Gastroesophageal sphincter (tissue), 3 donors: ENCODE measurements at regions not wholly inside any gene's neighbourhood (a gene's known extent, or its start where the extent isn't known, plus 50 kb on each side); places are given as distances from the start of the nearest gene placed in this dataset.

Experiments
- CTCF ChIP-seq, 4 experiments: fragments of 200-600 bp in 2 of 4; fragments of 450-650 bp in 2 of 4; sonication (generic) in 1 of 4; IDR thresholded peaks; one replicate each; pipeline ENCODE4 v1.5.1; 2017 to 2019; ENCODE audit warnings: antibody characterized with exemption in 4 of 4, mild to moderate bottlenecking in 2 of 4, moderate library complexity in 2 of 4
- EP300 ChIP-seq: sonication (generic); formaldehyde crosslinking; IDR thresholded peaks from one replicate; pipeline ENCODE4 v1.6.1; 2017; ENCODE audit warnings: antibody characterized with exemption, mild to moderate bottlenecking
- POLR2A ChIP-seq, 2 donors: fragments of 450-650 bp; IDR thresholded peaks; one replicate each; pipeline ENCODE4 v1.6.1; 2017; ENCODE audit warnings: antibody characterized with exemption in 2 of 2, mild to moderate bottlenecking in 2 of 2, moderate library complexity in 1 of 2
- POLR2AphosphoS5 ChIP-seq: sonication (generic); formaldehyde crosslinking; IDR thresholded peaks from one replicate; pipeline ENCODE4 v1.6.1; 2017; ENCODE audit warnings: antibody characterized with exemption

GRCh38 chr2:221364672-221365071 lies 207.4 kb downstream of the EPHA4 start:
- no peak for TF ChIP-seq POLR2A (IDR thresholded peaks at IDR 0.05)
- TF ChIP-seq CTCF (IDR thresholded peaks at IDR 0.05): no peak
- TF ChIP-seq EP300: no peak
- TF ChIP-seq POLR2AphosphoS5: no peak
